Stomach (tissue), 4 donors: ENCODE measurements at regions not wholly inside any gene's neighbourhood (a gene's known extent, or its start where the extent isn't known, plus 50 kb on each side); places are given as distances from the start of the nearest gene placed in this dataset.

Experiments
- CTCF ChIP-seq, 7 experiments: fragments of 450-650 bp in 4 of 7; fragments of 200-600 bp in 3 of 7; sonication (generic) in 3 of 7; IDR thresholded peaks; one replicate each; pipeline ENCODE4 v1.5.1; 2016 to 2019; ENCODE audit warnings: antibody characterized with exemption in 7 of 7, control low read depth in 2 of 7, mild to moderate bottlenecking in 1 of 7
- POLR2A ChIP-seq, 4 donors: fragments of 450-650 bp; IDR thresholded peaks; one replicate each; pipeline ENCODE4 v1.6.1; 2016; ENCODE audit warnings: antibody characterized with exemption in 4 of 4, control low read depth in 2 of 4, mild to moderate bottlenecking in 1 of 4, moderate library complexity in 1 of 4

- no peak for TF ChIP-seq CTCF (IDR thresholded peaks at IDR 0.05)
- TF ChIP-seq POLR2A (IDR thresholded peaks at IDR 0.05): no peak
Observed at GRCh38 chr2:128375454-128375853, 56.8 kb upstream of the HS6ST1 start.
